ENCODE measurements at regions not wholly inside any gene's neighbourhood (a gene's known extent, or its start where the extent isn't known, plus 50 kb on each side); places are given as distances from the start of the nearest gene placed in this dataset.

GRCh38 chr7:155198196-155198892 lies 99.3 kb upstream of the INSIG1 start:
- Mint-ChIP-seq H3K27ac (ENCODE audit: unreplicated experiment) (no peak overlapping the region), H3K9me3 (ENCODE audit: unreplicated experiment) (no peaks in the 10 kb centered on the region), H3K36me3 (ENCODE audit: low read depth, unreplicated experiment) (no peaks in the 10 kb centered on the region), H3K4me1 (ENCODE audit: unreplicated experiment) (no peaks in the 10 kb centered on the region), H3K27me3 (ENCODE audit: unreplicated experiment) (peaks cover 3% of the 10 kb centered on the region), H3K4me3 (ENCODE audit: unreplicated experiment) (no peak overlapping the region)
- no peak for DNase-seq (ENCODE audit: low spot score)
- TF ChIP-seq CTCF (IDR thresholded peaks at IDR 0.05; ENCODE audit: unreplicated experiment) = no peak

DNA sequence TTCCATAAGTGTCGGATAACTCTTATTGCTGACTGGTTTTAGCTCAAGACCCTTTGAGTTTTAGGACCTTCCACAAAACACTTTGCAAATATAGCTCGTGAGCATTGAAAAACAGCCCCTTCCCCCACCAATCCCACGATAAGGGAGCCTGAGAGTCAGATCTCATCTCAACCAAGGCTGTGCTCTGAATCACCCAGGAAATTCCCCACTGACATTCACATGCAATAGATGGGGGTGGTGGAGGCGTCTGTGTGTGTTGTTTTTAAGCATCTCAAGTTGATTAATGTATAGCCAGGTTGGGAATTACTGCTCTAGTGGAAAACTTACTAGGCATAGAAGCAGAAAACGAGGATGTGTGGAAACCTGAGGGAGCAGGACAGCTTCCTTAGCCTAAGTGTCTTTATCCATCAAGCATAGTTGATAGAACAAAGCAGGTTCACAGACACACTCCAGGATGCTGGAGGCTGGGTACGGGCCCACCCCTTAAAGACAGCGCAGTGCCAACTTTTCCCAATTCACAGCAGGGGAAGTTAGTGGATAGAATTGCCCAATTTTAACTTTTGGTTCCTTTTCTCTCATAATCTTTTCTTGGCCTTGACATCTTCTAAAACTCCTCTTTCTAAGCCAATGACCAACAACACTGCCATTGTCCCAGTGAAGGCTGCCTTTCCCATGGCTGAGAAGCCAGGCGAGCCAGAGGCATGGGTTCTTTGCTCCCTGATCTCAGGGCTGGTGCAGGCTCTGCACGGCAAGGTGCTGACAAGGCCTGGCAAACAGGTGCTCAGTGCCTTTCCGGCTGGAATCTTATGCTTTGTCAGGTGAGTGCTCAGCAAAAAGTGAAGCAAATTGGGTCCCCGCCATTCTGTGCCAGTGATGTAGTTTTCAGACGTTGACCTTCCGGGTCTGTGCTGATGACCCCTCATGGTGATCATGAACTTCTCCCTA lies 98.5 kb upstream of the INSIG1 start:
- H3K27me3 Mint-ChIP-seq (ENCODE audit: unreplicated experiment) = peaks cover 3% of the 10 kb centered on the region
- H3K27ac Mint-ChIP-seq (ENCODE audit: unreplicated experiment) = no peak overlapping the region

DNA sequence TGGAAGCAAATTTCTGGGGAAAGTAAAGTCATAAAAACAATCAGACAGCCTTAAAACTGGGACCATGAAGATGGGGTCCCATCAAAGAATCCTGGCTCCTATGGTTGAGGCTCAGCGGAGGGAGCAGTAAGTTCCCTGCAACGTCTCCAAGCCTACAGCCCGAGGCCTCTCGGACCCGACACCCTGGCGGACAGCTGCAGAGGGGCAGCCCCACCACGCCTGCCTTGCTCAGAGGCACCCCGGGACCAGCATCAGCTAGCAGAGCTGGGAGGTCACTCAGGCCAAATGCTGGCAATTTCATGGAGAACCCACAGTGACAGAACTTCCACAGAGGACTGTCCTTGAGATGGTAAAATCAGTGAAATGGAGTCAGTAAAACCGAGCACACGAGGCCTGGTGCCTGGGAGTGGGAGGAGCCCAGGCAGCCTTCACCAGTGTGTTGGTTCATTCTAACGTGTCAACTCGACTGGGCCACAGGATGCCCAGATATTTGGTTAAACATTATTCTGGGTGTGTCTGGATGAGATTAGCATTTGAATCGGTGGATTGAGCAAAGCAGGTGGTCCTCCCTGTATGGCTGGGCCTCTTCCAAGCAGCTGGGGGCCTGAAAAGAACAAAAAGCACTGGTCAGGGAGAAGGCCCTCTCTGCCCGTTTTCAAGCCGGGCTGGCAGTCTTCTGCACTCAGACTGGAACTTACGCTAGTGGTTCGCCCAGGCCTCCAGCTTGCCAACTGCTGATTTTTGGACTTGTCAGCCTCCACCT lies 96.2 kb upstream of the INSIG1 start:
- H3K27me3 Mint-ChIP-seq (ENCODE audit: unreplicated experiment) = peaks cover 3% of the 10 kb centered on the region
- peaks cover 6% of the 10 kb centered on the region for H3K36me3 Mint-ChIP-seq (ENCODE audit: low read depth, unreplicated experiment)
- no peak overlapping the region for H3K27ac Mint-ChIP-seq (ENCODE audit: unreplicated experiment)
- DNase-seq (ENCODE audit: low spot score) = no peak
- no peak overlapping the region for H3K4me3 Mint-ChIP-seq (ENCODE audit: unreplicated experiment)
- H3K4me1 Mint-ChIP-seq (ENCODE audit: unreplicated experiment) = peaks cover 6% of the 10 kb centered on the region
- TF ChIP-seq CTCF (IDR thresholded peaks at IDR 0.05; ENCODE audit: unreplicated experiment) = no peak
- no peaks in the 10 kb centered on the region for H3K9me3 Mint-ChIP-seq (ENCODE audit: unreplicated experiment)

More for the DNA sequence above, 98.5 kb upstream of the INSIG1 start:
- no peak for TF ChIP-seq CTCF (IDR thresholded peaks at IDR 0.05; ENCODE audit: unreplicated experiment)
- no peak for DNase-seq (ENCODE audit: low spot score)
- Mint-ChIP-seq H3K9me3 (ENCODE audit: unreplicated experiment) (no peaks in the 10 kb centered on the region), H3K36me3 (ENCODE audit: low read depth, unreplicated experiment) (no peaks in the 10 kb centered on the region), H3K4me3 (ENCODE audit: unreplicated experiment) (no peak overlapping the region), H3K4me1 (ENCODE audit: unreplicated experiment) (no peaks in the 10 kb centered on the region)

DNA sequence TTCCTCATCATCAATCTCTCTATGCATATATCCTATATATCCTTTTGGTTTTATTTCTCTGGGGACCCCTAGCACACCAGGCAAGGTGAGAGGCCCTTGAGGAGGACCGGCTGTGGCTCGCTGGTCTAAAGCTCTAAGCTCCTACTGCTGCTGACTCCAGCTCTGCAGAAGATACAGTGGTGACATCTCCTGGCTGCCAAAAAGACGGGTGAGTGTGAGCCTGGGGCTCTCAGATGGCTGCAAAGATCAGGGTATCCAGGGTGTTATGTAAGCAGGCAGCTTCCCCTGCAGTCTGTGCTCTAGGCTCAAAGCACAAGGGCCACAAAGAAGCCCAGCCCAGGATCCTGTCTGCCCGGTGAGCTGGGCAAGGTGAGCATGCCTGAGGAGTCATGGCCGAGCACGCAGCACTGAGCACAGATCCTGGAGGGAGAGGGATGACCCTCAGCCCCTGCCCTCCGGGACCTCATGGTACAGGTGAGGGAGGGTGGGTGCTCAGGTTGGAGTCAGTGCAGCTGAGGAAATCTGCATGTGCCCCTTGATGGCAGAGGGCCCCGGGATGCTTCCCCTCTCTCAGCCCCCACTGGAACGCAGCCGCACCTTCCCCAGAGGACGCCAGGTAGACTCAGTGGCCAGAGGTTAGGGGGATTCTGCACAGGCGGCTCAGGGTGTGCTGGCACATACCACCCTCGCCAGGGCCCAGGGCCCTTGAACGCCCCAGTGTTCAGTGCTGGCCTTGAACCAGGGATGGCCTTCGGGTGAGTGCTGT lies 95.4 kb upstream of the INSIG1 start:
- Mint-ChIP-seq H3K27ac (ENCODE audit: unreplicated experiment) (no peak overlapping the region), H3K9me3 (ENCODE audit: unreplicated experiment) (no peaks in the 10 kb centered on the region), H3K36me3 (ENCODE audit: low read depth, unreplicated experiment) (peaks cover 10% of the 10 kb centered on the region), H3K27me3 (ENCODE audit: unreplicated experiment) (peaks cover 9% of the 10 kb centered on the region), H3K4me1 (ENCODE audit: unreplicated experiment) (peaks cover 10% of the 10 kb centered on the region), H3K4me3 (ENCODE audit: unreplicated experiment) (no peak overlapping the region)
- DNase-seq (ENCODE audit: low spot score) = no peak
- no peak for TF ChIP-seq CTCF (IDR thresholded peaks at IDR 0.05; ENCODE audit: unreplicated experiment)

Measured in endothelial cell (in vitro differentiated cells).